HG03196 (cell line): ENCODE measurements at regions not wholly inside any gene's neighbourhood (a gene's known extent, or its start where the extent isn't known, plus 50 kb on each side); places are given as distances from the start of the nearest gene placed in this dataset.

Source experiments
- ATAC-seq: cut with Tn5 transposase; IDR thresholded peaks from one replicate; pipeline ENCODE4 v1.9.1; 2021; ENCODE audit not compliant: unreplicated experiment

DNA sequence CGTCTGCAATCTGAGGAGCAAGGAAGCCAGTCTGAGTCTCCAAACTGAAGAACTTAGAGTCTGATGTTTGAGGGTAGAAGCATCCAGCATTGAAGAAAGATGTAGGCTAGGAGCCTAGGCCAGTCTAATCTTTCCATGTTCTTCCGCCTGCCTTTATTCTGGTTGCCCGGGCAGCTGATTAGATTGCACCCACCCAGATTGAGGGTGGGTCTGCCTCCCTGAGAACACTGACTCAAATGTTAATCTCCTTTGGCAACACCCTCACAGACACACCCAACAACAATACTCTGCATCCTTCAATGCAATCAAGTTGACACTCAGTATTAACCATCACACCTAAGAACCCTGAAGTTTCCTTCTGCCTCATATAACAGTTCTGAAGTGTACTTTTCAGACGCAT is 350.1 kb downstream of the RFPL4B start:
- no peak for ATAC-seq

- ATAC-seq, result no peak
These were observed 354.1 kb downstream of the RFPL4B start for GRCh38 chr6:112701201-112701600.

DNA sequence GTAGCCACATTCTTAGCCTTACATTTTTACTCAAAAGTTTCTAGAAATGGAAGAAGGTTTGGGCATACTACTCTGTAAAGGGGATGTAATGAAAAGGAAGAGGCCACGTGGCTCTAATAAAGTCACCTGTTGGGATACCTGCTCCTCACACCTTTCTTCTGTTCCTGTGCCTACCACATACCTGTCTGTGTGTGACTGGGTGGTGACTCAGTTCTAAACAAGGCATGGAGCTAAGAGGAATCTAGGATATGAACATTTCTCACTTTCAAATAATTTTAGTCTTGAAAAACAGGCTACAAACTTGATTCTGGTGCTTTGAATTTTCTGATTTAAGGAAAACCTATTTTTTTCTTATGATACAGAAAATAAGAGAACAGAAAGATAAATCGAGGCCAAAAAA is 363.6 kb downstream of the RFPL4B start:
- ATAC-seq, result no peak

GRCh38 chr6:112713402-112713801 is 366.3 kb downstream of the RFPL4B start:
- no peak for ATAC-seq

DNA sequence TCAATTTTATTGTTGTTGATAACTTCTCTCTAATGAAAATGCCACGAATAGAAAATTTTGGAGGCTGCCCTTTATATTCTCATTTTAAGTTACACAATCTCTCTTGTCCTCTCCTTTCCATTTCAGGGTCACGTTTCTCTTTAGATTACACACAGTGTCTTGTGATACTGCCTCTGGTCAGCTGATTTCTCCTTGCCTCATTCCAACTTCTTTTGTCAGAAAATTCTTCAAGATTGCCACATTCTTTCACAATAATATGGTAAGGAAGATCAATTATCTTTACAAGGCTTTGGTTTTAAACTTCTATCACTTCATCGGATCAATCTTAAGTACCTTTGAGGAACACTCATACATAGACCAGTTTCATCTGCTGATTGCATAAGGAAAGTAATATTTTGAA is 370.3 kb downstream of the RFPL4B start:
- no peak for ATAC-seq

GRCh38 chr6:112717856-112718255 is 370.7 kb downstream of the RFPL4B start:
- no peak for ATAC-seq

DNA sequence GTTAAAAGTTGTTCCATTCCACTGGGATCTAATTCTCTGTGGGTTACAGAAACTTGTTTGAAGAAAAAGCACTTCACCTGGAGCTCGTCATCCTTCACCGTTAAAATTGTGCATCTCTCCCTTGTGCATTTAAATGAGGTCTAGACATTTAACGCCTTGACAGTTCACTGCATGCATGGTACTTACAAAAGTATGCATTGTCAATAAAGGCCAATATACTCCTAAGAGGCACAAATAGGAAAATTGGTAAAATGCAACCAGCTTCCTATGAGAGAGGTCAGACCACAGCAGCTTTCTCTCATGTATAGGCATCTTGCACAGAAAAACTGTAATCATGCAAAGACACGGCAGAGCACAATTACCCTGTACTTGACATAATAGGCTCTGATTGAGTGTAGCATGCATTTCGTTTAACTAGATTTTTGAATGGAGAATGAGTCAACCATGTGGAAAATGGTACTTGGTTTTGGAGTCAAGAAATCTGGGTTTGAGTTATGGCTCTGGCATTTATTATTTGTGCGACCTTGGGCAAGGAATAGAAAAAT is 378.5 kb downstream of the RFPL4B start:
- no peak for ATAC-seq

GRCh38 chr6:112735129-112735528 is 388.0 kb downstream of the RFPL4B start:
- ATAC-seq, result no peak

GRCh38 chr6:112739766-112740165 is 392.6 kb downstream of the RFPL4B start:
- no peak for ATAC-seq

DNA sequence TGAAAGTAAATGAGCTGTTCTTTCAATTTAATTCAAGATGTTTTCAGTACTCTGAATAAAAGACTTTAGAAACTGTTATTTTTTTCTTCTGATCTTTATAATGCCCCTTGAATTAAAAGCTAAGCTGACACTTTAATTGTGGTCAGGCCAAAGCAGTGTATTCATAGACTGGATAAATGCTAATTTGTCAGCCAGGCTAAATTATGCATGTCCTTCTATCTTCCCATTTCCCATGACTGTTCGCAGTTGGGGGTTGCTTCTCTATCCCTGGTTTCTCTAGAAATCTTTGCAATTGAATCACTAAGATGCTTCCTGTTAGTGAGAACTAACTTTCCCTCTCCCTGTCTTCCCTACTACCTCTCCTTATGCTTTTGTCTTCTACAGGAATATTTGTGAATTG is 396.2 kb downstream of the RFPL4B start:
- no peak for ATAC-seq

DNA sequence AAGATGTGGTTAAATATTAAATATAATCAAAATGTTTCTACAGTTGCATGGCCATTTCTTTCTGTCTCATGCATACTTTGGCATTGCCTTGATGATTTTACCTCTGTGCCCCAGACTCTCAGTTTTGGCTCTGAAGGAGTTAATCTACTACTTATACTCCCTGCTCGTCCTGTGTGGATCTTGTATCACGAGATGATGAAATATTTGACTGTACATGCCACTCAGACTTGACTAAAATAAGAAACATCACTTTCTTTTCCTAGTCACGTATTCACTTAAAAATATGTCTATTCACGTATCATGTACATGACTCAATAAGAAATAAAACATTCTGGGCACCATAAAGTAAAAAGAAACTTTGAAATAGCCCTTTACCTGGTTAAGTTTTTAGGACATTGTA is 397.7 kb downstream of the RFPL4B start:
- ATAC-seq, result no peak

DNA sequence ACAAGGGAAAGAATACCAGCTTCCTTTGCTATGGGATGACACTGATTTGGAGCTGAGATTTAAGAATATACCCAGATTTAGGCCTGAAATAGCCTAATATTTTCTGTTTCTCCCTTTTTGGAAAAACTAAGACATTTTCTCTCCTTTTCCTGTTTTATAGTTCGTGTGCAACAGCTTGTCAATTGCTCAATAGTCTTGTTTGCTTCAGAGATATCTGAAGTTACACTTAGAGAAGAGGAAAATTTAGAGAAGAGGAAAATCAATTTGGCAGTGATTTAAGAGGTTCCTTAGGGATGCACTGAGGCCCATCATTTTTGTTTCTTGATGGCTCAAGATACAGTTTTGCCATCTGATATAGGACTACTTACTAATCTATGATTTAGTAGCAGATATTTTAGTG is 398.6 kb downstream of the RFPL4B start:
- no peak for ATAC-seq

DNA sequence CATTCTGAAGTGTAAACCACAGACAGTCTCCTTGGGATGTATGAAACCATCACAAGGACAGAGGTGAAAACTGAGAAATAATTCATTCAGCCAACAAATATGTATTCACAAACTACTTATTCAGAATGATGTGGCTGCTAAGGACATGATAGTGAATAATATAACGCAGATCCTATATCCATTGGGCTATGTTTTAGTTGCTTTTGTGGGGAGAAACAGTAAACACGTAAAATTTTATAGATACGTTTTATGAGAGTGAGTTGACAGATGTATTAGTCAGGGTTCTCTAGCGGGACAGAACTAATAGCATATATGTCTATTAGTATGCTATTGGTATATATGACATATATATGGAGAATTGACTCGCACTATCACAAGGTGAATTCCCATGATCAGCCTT is 402.5 kb downstream of the RFPL4B start:
- no peak for ATAC-seq

DNA sequence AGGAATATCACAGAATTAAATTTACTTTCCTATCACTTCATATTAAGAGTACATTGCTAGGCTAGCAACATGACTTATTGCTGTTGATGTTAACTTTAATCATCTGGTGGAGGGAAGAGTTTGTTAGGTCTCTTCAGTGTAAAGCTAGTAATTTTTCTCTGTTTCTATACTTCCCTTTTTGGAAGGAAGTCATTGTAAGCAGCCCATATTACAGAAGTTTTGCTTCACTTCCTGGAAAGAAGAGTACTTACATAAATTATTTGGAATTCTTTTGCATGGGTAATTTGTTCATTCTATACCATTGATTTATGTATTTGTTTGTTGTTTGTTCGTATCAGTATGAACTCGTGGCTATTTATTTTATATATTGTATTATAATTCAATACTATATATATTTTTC is 405.2 kb downstream of the RFPL4B start:
- no peak for ATAC-seq

- ATAC-seq, result no peak
These were observed 405.7 kb downstream of the RFPL4B start for GRCh38 chr6:112752791-112753190.

DNA sequence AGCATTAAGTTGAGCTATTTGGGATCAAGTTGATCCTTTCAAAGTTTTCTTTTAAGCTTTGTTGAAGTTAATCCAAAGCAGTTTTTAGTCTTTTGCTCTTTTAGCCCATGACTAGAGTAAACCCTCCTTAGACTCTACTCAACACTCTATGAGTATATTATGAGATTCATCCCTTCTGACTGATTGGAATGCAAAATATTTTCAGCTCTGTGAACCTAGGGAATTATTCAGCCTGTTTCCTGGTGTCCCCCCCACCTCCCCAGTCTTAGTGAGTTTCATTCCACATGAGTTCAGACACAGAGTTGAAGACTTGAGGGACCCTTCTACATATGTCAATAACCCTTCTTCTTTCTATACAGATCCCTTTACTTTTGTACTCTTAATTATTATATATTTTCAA is 413.7 kb downstream of the RFPL4B start:
- ATAC-seq, result no peak

DNA sequence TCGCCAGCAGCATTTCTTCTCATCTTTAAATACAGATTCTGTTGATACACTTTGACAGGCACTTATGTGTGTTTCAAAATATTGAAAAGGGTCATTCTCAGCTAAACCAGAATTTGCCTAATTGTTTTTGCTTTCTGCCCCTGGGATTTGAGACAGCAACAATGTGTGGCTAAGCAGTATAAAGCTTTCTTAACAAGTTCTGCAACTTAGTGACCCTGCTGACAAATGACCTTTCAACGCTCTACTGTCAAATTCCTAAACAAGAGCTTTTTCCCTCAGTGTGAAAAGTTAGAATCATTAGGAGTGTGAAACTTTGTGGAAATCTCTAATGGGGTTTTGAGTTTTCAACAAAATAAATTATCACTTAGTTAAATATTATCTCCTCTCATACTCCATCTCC is 414.6 kb downstream of the RFPL4B start:
- no peak for ATAC-seq

- no peak for ATAC-seq
These were observed 417.2 kb downstream of the RFPL4B start for GRCh38 chr6:112764377-112764776.

DNA sequence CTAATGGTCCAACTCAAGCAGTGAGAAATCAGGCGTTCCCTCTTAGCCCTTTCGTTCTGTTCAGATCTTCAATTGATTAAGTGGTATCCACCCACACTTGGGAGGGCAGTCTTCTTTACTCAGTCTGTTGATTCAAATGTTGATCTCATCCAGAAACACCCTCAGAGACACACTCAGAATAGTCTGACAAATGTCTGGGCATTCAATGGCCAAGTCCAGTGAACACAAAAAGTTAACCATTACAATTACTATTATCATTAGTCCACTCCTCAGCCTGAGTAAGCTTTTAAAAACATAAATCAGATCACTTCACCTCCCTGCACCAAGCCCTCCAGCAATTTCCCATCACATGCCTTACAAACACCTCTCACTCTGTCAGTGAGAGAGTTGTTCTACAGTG is 423.2 kb downstream of the RFPL4B start:
- no peak for ATAC-seq

- ATAC-seq, result no peak
These were observed 426.1 kb downstream of the RFPL4B start for GRCh38 chr6:112773187-112773586.

DNA sequence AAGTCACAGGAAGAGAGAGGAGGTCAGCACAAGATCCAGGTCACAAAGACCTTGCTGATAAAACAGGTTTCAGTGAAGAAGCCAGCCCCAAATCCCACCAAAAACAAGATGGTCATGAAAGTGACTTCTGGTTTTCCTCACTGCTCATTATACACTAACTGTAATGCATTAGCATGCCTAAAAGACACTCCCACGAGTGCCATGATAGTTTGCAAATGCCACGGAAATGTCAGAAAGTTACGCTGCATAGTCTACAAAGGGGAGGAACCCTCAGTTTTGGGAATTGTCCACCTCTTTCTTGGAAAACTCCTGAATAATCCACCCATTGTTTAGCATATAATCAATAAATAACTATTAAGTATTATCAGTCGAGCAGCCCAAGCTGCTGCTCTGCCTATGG is 427.2 kb downstream of the RFPL4B start:
- ATAC-seq, result no peak

- peak; percentile 95 for ATAC-seq
These were observed 433.5 kb downstream of the RFPL4B start for GRCh38 chr6:112780498-112781096.

DNA sequence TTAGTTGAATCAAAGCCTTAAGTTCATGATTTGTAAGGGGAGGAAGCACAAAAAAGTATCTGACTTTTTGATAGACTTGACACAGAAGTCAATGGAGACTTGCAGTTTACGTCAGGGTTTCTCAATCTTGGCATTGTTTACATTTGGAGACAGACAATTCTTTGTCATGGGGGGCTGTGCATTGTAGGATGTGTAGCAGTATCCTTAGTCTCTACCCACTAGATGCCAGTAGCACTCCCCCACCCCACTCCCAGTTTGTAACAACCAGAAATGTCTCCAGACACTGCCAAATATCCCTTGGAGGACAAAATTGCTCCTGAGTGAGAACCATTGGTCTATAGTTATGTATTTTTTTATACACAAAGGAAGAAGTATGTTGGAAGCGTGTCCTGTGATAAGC is 434.1 kb downstream of the RFPL4B start:
- ATAC-seq, result no peak
